K562 (cell line): ENCODE measurements at regions not wholly inside any gene's neighbourhood (a gene's known extent, or its start where the extent isn't known, plus 50 kb on each side); places are given as distances from the start of the nearest gene placed in this dataset.

Experiments
- HOXB6 ChIP-seq: fragments of 250-450 bp; sonication (Bioruptor Pico); IDR thresholded peaks from 2 replicates; pipeline ENCODE4 v1.5.1; 2022; ENCODE audit warnings: mild to moderate bottlenecking, borderline replicate concordance
- JUNB ChIP-seq: fragments of 450-650 bp; formaldehyde crosslinking; conservative IDR thresholded peaks from 2 replicates; pipeline ENCODE4 v1.4.0; 2020; ENCODE audit warnings: mild to moderate bottlenecking
- SRF ChIP-seq, 2 experiments: fragments of 250-450, 450-650 bp in 1 of 2; sonication (Bioruptor Pico) in 1 of 2; sonication (generic) in 1 of 2; formaldehyde crosslinking; IDR thresholded peaks; 2 replicates each; pipeline versions ENCODE4 v1.5.0 to v1.5.1; 2020 to 2022; ENCODE audit warnings: mild to moderate bottlenecking in 1 of 2, missing genetic modification reagents in 1 of 2
- TRIM24 ChIP-seq, 2 experiments: fragments of 450-650 bp; IDR thresholded peaks; 2 replicates each; pipeline ENCODE4 v1.6.1; 2016
- USF1 ChIP-seq: sonication (generic); formaldehyde crosslinking; IDR thresholded peaks from 2 replicates; pipeline ENCODE4 v1.9.0; 2022; ENCODE audit warnings: mild to moderate bottlenecking, missing genetic modification reagents
- ZNF407 ChIP-seq: fragments of 450-650 bp; IDR thresholded peaks from 2 replicates; pipeline ENCODE4 v1.6.1; 2016; ENCODE audit warnings: low read depth

- TF ChIP-seq ZNF407 (no peak), TRIM24 (IDR thresholded peaks at IDR 0.05) (no peak), JUNB (CRISPR knock-in tag) (no peak), USF1 (no peak), HOXB6 (CRISPR knock-in tag) (no peak), SRF (CRISPR knock-in tag; IDR thresholded peaks at IDR 0.05) (no peak)
These were observed 935.1 kb upstream of the MAP3K7 start (continued) for GRCh38 chr6:91521999-91522398.
